ENCODE measurements at regions not wholly inside any gene's neighbourhood (a gene's known extent, or its start where the extent isn't known, plus 50 kb on each side); places are given as distances from the start of the nearest gene placed in this dataset.

DNA sequence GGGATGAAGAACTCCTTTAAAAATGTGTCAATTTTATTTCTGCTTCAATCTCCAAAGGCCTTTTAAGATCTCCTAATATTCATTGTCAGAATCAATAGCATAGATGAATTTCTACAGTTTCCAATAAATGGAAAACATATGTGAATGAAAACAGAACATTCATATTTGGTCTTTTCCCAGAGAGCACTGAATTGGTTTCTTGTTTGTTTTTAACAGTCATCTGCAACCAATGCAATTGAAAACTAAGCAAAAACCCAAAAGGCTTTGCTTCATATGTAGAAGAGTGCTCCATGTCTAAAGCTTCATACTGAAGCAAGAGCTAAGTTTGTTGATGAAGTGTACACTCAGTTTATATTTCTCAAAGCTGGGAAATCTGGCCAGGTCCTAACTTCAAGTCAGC is 426.5 kb upstream of the CDIN1 start:
- Histone ChIP-seq H4K91ac (ENCODE audit: low read depth, low read length, poor library complexity) (no peak overlapping the region), H3K14ac (ENCODE audit: low read length) (no peak overlapping the region), H3K18ac (ENCODE audit: low read length) (no peak overlapping the region), H3K36me3 (replicated peaks in 1 of 2; ENCODE audit: control insufficient read depth in 2 of 2, insufficient read depth in 2 of 2, low read length in 2 of 2) (no peaks in the 10 kb centered on the region), H2AK5ac (ENCODE audit: low read depth, low read length) (no peak overlapping the region), H2BK5ac (ENCODE audit: low read length) (no peak overlapping the region), H2BK12ac (ENCODE audit: low read length) (no peak overlapping the region), H3K27me3 (ENCODE audit: control insufficient read depth in 3 of 3, insufficient read depth in 3 of 3, low read depth in 1 of 3, low read length in 3 of 3) (no peaks in the 10 kb centered on the region), H4K8ac (ENCODE audit: low read depth, low read length) (no peak overlapping the region), H3K79me1 (ENCODE audit: low read depth, low read length) (no peaks in the 10 kb centered on the region), H3K27ac (replicated peaks; ENCODE audit: low read length) (no peak overlapping the region), H2BK15ac (ENCODE audit: low read length) (no peak overlapping the region), H2AFZ (ENCODE audit: low read length) (no peak overlapping the region), H3K9me3 (replicated peaks in 1 of 2; ENCODE audit: control insufficient read depth in 2 of 2, insufficient read depth in 1 of 2, low read depth in 1 of 2, low read length in 2 of 2) (no peaks in the 10 kb centered on the region), H3K4me3 (ENCODE audit: low read length in 2 of 2) (no peak overlapping the region), H3K23ac (ENCODE audit: low read depth, low read length, poor library complexity) (no peak overlapping the region), H3K4ac (ENCODE audit: low read length) (no peak overlapping the region), H3K4me2 (ENCODE audit: insufficient read depth, low read length, poor library complexity, severe bottlenecking) (no peak overlapping the region), H2BK120ac (ENCODE audit: low read depth, low read length) (no peak overlapping the region), H3K4me1 (ENCODE audit: control insufficient read depth in 2 of 2, insufficient read depth in 1 of 2, low read depth in 1 of 2, low read length in 2 of 2) (no peaks in the 10 kb centered on the region), H3K9ac (ENCODE audit: low read depth, low read length, poor library complexity) (no peak overlapping the region)
- DNase-seq (ENCODE audit: low spot score) = no peak

GRCh38 chr15:36156879-36157427 is 422.5 kb upstream of the CDIN1 start:
- no peak overlapping the region for H2AK5ac ChIP-seq (ENCODE audit: low read depth, low read length)
- no peak overlapping the region for H3K4me3 ChIP-seq (ENCODE audit: low read length in 2 of 2)
- DNase-seq (ENCODE audit: low spot score) = no peak
- H3K14ac ChIP-seq (ENCODE audit: low read length) = no peak overlapping the region
- no CpG with 5 or more reads among the region's 1 CpG for WGBS, 2 donors (ENCODE audit: extremely low coverage in 2 of 2, insufficient read length in 2 of 2, insufficient replicate concordance in 1 of 2)
- H4K8ac ChIP-seq (ENCODE audit: low read depth, low read length) = no peak overlapping the region
- no peaks in the 10 kb centered on the region for H3K9me3 ChIP-seq (replicated peaks in 1 of 2; ENCODE audit: control insufficient read depth in 2 of 2, insufficient read depth in 1 of 2, low read depth in 1 of 2, low read length in 2 of 2)
- H3K23ac ChIP-seq (ENCODE audit: low read depth, low read length, poor library complexity) = no peak overlapping the region
- H3K18ac ChIP-seq (ENCODE audit: low read length) = no peak overlapping the region
- H3K9ac ChIP-seq (ENCODE audit: low read depth, low read length, poor library complexity) = no peak overlapping the region
- no peaks in the 10 kb centered on the region for H3K27me3 ChIP-seq (ENCODE audit: control insufficient read depth in 3 of 3, insufficient read depth in 3 of 3, low read depth in 1 of 3, low read length in 3 of 3)
- H3K4ac ChIP-seq (ENCODE audit: low read length) = no peak overlapping the region
- no peak overlapping the region for H2BK15ac ChIP-seq (ENCODE audit: low read length)
- no peaks in the 10 kb centered on the region for H3K36me3 ChIP-seq (replicated peaks in 1 of 2; ENCODE audit: control insufficient read depth in 2 of 2, insufficient read depth in 2 of 2, low read length in 2 of 2)
- H3K4me1 ChIP-seq (ENCODE audit: control insufficient read depth in 2 of 2, insufficient read depth in 1 of 2, low read depth in 1 of 2, low read length in 2 of 2) = no peaks in the 10 kb centered on the region
- H2BK5ac ChIP-seq (ENCODE audit: low read length) = no peak overlapping the region
- H4K91ac ChIP-seq (ENCODE audit: low read depth, low read length, poor library complexity) = no peak overlapping the region
- no peak overlapping the region for H2BK120ac ChIP-seq (ENCODE audit: low read depth, low read length)
- H3K79me1 ChIP-seq (ENCODE audit: low read depth, low read length) = no peaks in the 10 kb centered on the region
- no peak overlapping the region for H3K4me2 ChIP-seq (ENCODE audit: insufficient read depth, low read length, poor library complexity, severe bottlenecking)
- no peak overlapping the region for H3K27ac ChIP-seq (replicated peaks; ENCODE audit: low read length)
- no peak overlapping the region for H2AFZ ChIP-seq (ENCODE audit: low read length)
- H2BK12ac ChIP-seq (ENCODE audit: low read length) = no peak overlapping the region

- Histone ChIP-seq H3K4me3 (ENCODE audit: low read length in 2 of 2) (no peak overlapping the region), H2AFZ (ENCODE audit: low read length) (no peak overlapping the region), H3K14ac (ENCODE audit: low read length) (no peak overlapping the region), H3K27me3 (ENCODE audit: control insufficient read depth in 3 of 3, insufficient read depth in 3 of 3, low read depth in 1 of 3, low read length in 3 of 3) (no peaks in the 10 kb centered on the region), H3K18ac (ENCODE audit: low read length) (no peak overlapping the region), H3K4me1 (ENCODE audit: control insufficient read depth in 2 of 2, insufficient read depth in 1 of 2, low read depth in 1 of 2, low read length in 2 of 2) (peaks cover 0 to 2% of the 10 kb centered on the region in 2 donors), H3K23ac (ENCODE audit: low read depth, low read length, poor library complexity) (no peak overlapping the region), H3K9me3 (replicated peaks in 1 of 2; ENCODE audit: control insufficient read depth in 2 of 2, insufficient read depth in 1 of 2, low read depth in 1 of 2, low read length in 2 of 2) (no peaks in the 10 kb centered on the region), H2AK5ac (ENCODE audit: low read depth, low read length) (no peak overlapping the region), H3K27ac (replicated peaks; ENCODE audit: low read length) (no peak overlapping the region), H3K79me1 (ENCODE audit: low read depth, low read length) (no peaks in the 10 kb centered on the region), H2BK120ac (ENCODE audit: low read depth, low read length) (no peak overlapping the region), H2BK12ac (ENCODE audit: low read length) (no peak overlapping the region), H3K4me2 (ENCODE audit: insufficient read depth, low read length, poor library complexity, severe bottlenecking) (no peak overlapping the region), H4K8ac (ENCODE audit: low read depth, low read length) (no peak overlapping the region), H4K91ac (ENCODE audit: low read depth, low read length, poor library complexity) (no peak overlapping the region), H3K4ac (ENCODE audit: low read length) (no peak overlapping the region), H3K9ac (ENCODE audit: low read depth, low read length, poor library complexity) (no peak overlapping the region), H3K36me3 (replicated peaks in 1 of 2; ENCODE audit: control insufficient read depth in 2 of 2, insufficient read depth in 2 of 2, low read length in 2 of 2) (no peaks in the 10 kb centered on the region), H2BK15ac (ENCODE audit: low read length) (no peak overlapping the region), H2BK5ac (ENCODE audit: low read length) (no peak overlapping the region)
- no peak for DNase-seq (ENCODE audit: low spot score)
- WGBS, 2 donors (ENCODE audit: extremely low coverage in 2 of 2, insufficient read length in 2 of 2, insufficient replicate concordance in 1 of 2) = no CpG with 5 or more reads among the region's 1 CpG
Measured at GRCh38 chr15:36160351-36160750, 419.1 kb upstream of the CDIN1 start.

DNA sequence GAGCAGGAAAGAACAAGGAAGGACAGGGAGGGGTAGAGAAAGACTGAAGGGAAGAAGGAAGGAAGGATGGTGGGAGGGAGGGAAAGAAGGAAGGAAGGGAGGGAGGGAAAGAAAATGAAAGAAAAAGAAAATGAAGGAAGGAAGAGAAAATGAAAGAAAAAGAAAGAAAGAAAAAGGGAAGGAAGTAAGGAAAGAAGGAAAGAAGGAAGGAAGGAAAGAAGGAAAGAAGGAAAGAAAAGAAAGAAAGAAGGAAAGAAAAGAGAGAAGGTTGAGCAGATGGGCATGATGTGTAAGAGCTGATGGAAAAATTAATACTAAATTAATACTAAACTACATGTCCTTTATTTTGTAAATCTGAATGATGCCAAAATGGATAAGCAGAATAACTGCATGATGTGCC is 418.3 kb upstream of the CDIN1 start:
- Histone ChIP-seq H2BK12ac (ENCODE audit: low read length) (no peak overlapping the region), H4K91ac (ENCODE audit: low read depth, low read length, poor library complexity) (no peak overlapping the region), H3K79me1 (ENCODE audit: low read depth, low read length) (no peaks in the 10 kb centered on the region), H4K8ac (ENCODE audit: low read depth, low read length) (no peak overlapping the region), H2AFZ (ENCODE audit: low read length) (no peak overlapping the region), H3K23ac (ENCODE audit: low read depth, low read length, poor library complexity) (no peak overlapping the region), H3K4me2 (ENCODE audit: insufficient read depth, low read length, poor library complexity, severe bottlenecking) (no peak overlapping the region), H2BK15ac (ENCODE audit: low read length) (no peak overlapping the region), H3K4me1 (ENCODE audit: control insufficient read depth in 2 of 2, insufficient read depth in 1 of 2, low read depth in 1 of 2, low read length in 2 of 2) (peaks cover 0 to 2% of the 10 kb centered on the region in 2 donors), H3K9me3 (replicated peaks in 1 of 2; ENCODE audit: control insufficient read depth in 2 of 2, insufficient read depth in 1 of 2, low read depth in 1 of 2, low read length in 2 of 2) (no peaks in the 10 kb centered on the region), H3K14ac (ENCODE audit: low read length) (no peak overlapping the region), H3K27ac (replicated peaks; ENCODE audit: low read length) (no peak overlapping the region), H3K4ac (ENCODE audit: low read length) (no peak overlapping the region), H3K4me3 (ENCODE audit: low read length in 2 of 2) (no peak overlapping the region), H2BK5ac (ENCODE audit: low read length) (no peak overlapping the region), H2BK120ac (ENCODE audit: low read depth, low read length) (no peak overlapping the region), H3K36me3 (replicated peaks in 1 of 2; ENCODE audit: control insufficient read depth in 2 of 2, insufficient read depth in 2 of 2, low read length in 2 of 2) (no peaks in the 10 kb centered on the region), H2AK5ac (ENCODE audit: low read depth, low read length) (no peak overlapping the region), H3K27me3 (ENCODE audit: control insufficient read depth in 3 of 3, insufficient read depth in 3 of 3, low read depth in 1 of 3, low read length in 3 of 3) (no peaks in the 10 kb centered on the region), H3K9ac (ENCODE audit: low read depth, low read length, poor library complexity) (no peak overlapping the region), H3K18ac (ENCODE audit: low read length) (no peak overlapping the region)
- DNase-seq (ENCODE audit: low spot score) = no peak
